Right atrium auricular region (tissue), 2 donors: ENCODE measurements at regions not wholly inside any gene's neighbourhood (a gene's known extent, or its start where the extent isn't known, plus 50 kb on each side); places are given as distances from the start of the nearest gene placed in this dataset.

Experiments
- DNase-seq: peaks from one replicate; pipeline ENCODE4 v3.0.0-alpha.2; 2019; ENCODE audit warnings: low spot score
- H3K27ac ChIP-seq, 2 donors: fragments of 200-600 bp; sonication (generic); 1 replicate in 1 of 2; 2 replicates in 1 of 2; pipeline ENCODE4 v1.5.1; 2016 to 2019
- H3K27me3 ChIP-seq, 2 donors: fragments of 200-600 bp; sonication (generic); one replicate each; pipeline versions ENCODE4 v1.5.1 to v1.6.0; 2017 to 2019
- H3K36me3 ChIP-seq: fragments of 200-600 bp; sonication (generic); one replicate; pipeline ENCODE4 v1.5.1; 2016
- H3K4me1 ChIP-seq, 2 donors: fragments of 200-600 bp; sonication (generic); one replicate each; pipeline versions ENCODE4 v1.5.1 to v1.6.0; 2017 to 2019
- H3K4me3 ChIP-seq, 2 donors: fragments of 200-600 bp; sonication (generic); 1 replicate in 1 of 2; 2 replicates in 1 of 2; pipeline ENCODE4 v1.5.1; 2017 to 2019; ENCODE audit warnings: mild to moderate bottlenecking in 1 of 2, moderate library complexity in 1 of 2
- H3K9me3 ChIP-seq, 2 donors: fragments of 200-600 bp; sonication (generic); one replicate each; pipeline ENCODE4 v1.5.1; 2019
- TF ChIP-seq, protein P1 (sequence below), 2 donors: fragments of 200-600 bp; sonication (generic); IDR thresholded peaks; one replicate each; pipeline ENCODE4 v1.5.1; 2019; ENCODE audit warnings: antibody characterized with exemption in 2 of 2

DNA sequence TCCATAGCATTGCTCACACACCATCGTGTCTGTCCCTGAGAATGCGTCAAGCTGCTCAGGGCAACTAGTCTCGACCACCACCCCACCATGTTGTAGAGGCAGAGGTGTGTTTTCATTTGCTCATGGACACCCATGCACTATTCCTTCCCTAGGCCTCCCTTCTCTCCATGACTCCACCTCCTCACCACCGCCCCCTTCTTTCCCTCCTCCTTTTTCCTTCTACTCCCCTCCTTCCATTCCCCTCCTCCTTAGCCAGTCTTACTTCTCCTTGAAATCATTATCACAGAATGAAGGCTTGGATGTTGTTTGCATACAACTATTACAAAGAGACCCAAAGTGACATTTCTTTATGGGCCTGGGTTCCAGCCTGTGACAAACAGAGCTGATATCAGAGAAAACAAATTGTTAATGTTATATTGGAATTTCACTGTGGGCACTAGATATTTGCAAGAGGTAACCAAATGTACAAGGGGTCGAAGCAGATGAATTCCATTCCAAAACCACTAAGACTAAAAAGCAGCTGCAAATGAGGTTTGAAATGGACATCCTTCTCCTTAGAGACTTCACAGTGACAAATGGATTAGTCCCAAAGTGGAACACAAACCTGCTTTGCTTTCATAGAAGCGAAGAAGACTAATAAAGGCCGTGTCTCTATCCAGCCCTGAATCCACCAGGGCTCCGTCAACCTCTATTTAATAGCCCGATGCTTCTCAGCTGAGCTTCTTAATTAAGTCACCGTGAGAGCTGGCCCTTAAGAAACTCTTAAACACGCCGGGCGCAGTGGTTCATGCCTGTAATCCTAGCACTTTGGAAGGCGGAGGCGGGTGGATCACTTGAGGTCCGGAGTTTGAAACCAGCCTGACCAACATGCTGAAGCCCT is 275.8 kb upstream of the SULF2 start:
- Histone ChIP-seq H3K36me3 (no peaks in the 10 kb centered on the region), H3K4me3 (no peak overlapping the region), H3K27me3 (no peaks in the 10 kb centered on the region), H3K27ac (no peak overlapping the region), H3K9me3 (no peaks in the 10 kb centered on the region), H3K4me1 (no peaks in the 10 kb centered on the region)
- TF ChIP-seq, protein P1, sequence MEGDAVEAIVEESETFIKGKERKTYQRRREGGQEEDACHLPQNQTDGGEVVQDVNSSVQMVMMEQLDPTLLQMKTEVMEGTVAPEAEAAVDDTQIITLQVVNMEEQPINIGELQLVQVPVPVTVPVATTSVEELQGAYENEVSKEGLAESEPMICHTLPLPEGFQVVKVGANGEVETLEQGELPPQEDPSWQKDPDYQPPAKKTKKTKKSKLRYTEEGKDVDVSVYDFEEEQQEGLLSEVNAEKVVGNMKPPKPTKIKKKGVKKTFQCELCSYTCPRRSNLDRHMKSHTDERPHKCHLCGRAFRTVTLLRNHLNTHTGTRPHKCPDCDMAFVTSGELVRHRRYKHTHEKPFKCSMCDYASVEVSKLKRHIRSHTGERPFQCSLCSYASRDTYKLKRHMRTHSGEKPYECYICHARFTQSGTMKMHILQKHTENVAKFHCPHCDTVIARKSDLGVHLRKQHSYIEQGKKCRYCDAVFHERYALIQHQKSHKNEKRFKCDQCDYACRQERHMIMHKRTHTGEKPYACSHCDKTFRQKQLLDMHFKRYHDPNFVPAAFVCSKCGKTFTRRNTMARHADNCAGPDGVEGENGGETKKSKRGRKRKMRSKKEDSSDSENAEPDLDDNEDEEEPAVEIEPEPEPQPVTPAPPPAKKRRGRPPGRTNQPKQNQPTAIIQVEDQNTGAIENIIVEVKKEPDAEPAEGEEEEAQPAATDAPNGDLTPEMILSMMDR (IDR thresholded peaks at IDR 0.05): no peak
- no peak for DNase-seq

DNA sequence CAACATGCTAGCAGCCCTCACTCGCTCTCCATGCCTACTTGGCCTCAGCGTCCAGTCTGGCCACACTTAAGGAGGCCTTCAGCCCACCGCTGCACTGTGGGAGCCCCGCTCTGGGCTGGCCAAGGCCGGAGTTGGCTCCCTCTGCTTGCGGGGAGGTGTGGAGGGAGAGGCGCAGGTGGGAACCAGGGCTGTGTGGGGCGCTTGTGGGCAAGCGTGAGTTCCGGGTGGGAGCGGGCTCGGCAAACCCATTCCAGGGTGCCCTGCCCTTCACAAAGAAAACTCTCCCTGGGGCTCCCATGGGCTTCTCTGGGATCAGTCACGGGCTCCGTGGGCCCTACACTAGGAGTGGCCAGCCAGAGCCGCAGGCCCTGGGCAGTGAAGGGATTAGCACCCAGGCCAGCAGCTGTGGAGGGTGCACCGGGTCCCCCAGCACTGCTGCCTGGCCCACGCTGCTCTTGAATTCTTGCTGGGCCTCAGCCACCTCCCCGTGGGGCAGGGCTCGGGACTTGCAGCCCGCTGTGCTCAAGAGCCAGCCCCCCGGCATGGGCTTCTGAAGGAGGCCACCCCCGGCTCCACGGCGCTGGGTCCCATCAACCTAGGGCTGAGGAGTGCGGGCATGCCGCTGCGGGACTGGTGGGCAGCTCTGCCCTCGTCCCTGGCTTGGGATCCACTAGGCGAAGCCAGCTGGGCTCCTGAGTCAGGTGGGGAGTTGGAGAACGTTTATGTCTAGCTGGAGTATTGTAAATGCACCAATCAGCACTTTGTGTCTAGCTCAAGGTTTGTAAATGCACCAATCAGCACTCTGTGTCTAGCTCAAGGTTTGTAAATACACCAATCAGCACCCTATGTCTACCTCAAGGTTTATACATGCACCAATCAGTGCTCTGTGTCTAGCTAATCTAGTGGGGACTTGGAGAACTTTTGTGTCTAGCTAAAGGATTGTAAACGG is 273.6 kb upstream of the SULF2 start:
- Histone ChIP-seq H3K36me3 (no peaks in the 10 kb centered on the region), H3K4me3 (no peak overlapping the region), H3K9me3 (no peaks in the 10 kb centered on the region), H3K27me3 (no peaks in the 10 kb centered on the region), H3K4me1 (no peaks in the 10 kb centered on the region), H3K27ac (no peak overlapping the region)
- TF ChIP-seq, protein P1 (IDR thresholded peaks at IDR 0.05): no peak
- no peak for DNase-seq

DNA sequence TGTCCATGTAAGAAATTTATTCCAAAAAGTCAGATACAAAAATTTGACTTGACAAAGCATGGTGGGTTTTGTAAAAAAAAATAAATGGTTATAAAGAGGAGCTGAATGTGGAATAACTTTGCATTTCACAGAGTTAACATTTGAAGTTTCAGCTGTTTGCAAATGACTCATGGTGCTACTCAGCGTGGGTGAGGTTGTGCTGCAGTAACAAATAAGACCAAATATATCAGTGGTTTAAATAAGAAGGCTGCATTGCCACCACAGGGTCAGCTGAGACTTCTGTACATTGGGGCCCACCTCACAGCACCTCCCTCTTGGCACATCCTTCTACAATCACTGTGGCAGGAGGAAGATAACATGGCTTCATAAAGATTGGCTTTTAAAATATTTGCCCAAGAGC is 272.5 kb upstream of the SULF2 start:
- DNase-seq: no peak
- Histone ChIP-seq H3K36me3 (no peaks in the 10 kb centered on the region), H3K27me3 (no peaks in the 10 kb centered on the region), H3K27ac (no peak overlapping the region), H3K4me3 (no peak overlapping the region), H3K9me3 (no peaks in the 10 kb centered on the region), H3K4me1 (no peaks in the 10 kb centered on the region)
- TF ChIP-seq, protein P1 (IDR thresholded peaks at IDR 0.05): no peak

DNA sequence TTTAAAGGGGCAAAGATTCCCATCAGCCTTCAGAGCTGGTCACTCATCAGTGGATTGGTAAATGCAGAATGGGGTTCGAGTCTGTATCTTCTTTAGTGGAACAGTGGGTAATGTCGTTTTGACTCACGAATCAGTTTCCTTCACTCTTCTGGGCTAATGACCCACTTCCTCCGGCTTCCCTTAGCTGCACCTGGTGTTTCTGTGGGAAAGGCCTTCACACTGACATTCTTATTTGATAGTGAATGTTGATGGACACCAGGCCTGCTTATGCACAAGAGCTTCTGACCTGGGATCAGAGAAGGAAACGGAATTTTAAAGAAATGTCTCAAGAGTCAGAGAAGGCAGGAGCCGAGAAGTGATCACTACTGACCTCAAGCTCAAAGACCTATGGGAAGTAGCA is 272.0 kb upstream of the SULF2 start:
- Histone ChIP-seq H3K36me3 (no peaks in the 10 kb centered on the region), H3K27ac (no peak overlapping the region), H3K4me1 (no peaks in the 10 kb centered on the region), H3K9me3 (no peaks in the 10 kb centered on the region), H3K27me3 (no peaks in the 10 kb centered on the region), H3K4me3 (no peak overlapping the region)
- TF ChIP-seq, protein P1 (IDR thresholded peaks at IDR 0.05): no peak
- DNase-seq: no peak

DNA sequence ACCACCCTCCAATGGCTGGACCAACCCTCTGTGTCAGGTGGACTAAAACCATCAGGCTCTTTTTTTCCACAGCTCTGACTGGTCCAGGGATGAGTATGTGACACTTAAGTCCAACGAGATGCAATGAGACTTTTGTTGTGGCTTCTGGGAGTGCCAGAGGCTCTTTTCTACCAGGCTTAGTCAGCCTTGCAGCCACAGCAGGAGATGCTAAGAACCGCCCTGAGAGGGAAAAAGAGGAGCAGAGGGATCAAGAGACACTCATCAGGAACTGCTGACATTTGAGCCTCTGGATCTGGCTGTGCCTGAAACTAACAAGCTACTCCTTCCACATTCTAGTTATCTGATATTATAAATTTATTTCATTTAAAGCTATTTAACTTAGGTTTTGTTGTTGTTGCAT is 270.9 kb upstream of the SULF2 start:
- H3K9me3 ChIP-seq: no peaks in the 10 kb centered on the region
- TF ChIP-seq, protein P1 (IDR thresholded peaks at IDR 0.05): no peak
- H3K27me3 ChIP-seq: no peaks in the 10 kb centered on the region
- DNase-seq: no peak
- no peak overlapping the region for H3K27ac ChIP-seq
- no peak overlapping the region for H3K4me3 ChIP-seq
- no peaks in the 10 kb centered on the region for H3K4me1 ChIP-seq
- H3K36me3 ChIP-seq: no peaks in the 10 kb centered on the region
